Endothelial cell of umbilical vein (primary cell): ENCODE measurements at regions not wholly inside any gene's neighbourhood (a gene's known extent, or its start where the extent isn't known, plus 50 kb on each side); places are given as distances from the start of the nearest gene placed in this dataset.

Experiments
- BruUV-seq: library from RNA; stranded (reverse); fragments of 400-500 nt; replicated peaks from 2 replicates; lab custom pipeline; 2021; lab: Mats Ljungman, UMichigan
- CTCF ChIA-PET: fragments of 300-600, 350-600 bp; sonication (Branson Sonifier 250); formaldehyde crosslinking; loops from one replicate; lab custom pipeline; 2021; ENCODE audit warnings: antibody characterized with exemption, inconsistent platforms; lab: Charles Lee
- POLR2A ChIA-PET: fragments of 300-600, 350-600 bp; sonication (Branson Sonifier 250); formaldehyde crosslinking; loops from one replicate; lab custom pipeline; 2021; ENCODE audit warnings: antibody characterized with exemption, inconsistent platforms; lab: Charles Lee
- DNase-seq: peaks from one replicate; pipeline ENCODE4 v3.0.0-alpha.2; 2011; ENCODE audit warnings: low read depth, low spot score
- FAIRE-seq: peaks from 2 replicates; lab custom pipeline; 2011; peaks lifted over from hg19 to GRCh38; lab: Jason Lieb, UNC
- H2AFZ ChIP-seq: 2 replicates; pipeline ENCODE4 v1.6.0; 2012; ENCODE audit warnings: low read depth, low read length, control low read depth, inconsistent platforms
- H3K27ac ChIP-seq: 2 replicates; pipeline ENCODE4 v1.5.1; 2011; ENCODE audit warnings: low read depth, mild to moderate bottlenecking, control low read depth, low read length, moderate library complexity; ENCODE audit not compliant: insufficient read depth
- H3K27me3 ChIP-seq, 2 experiments: 2 replicates each; pipeline versions ENCODE4 v1.6.0 to v1.6.1; 2011; ENCODE audit warnings: low read length in 2 of 2, mixed read lengths in 1 of 2; ENCODE audit not compliant: control insufficient read depth in 2 of 2, insufficient read depth in 2 of 2
- H3K36me3 ChIP-seq, 2 experiments: 2 replicates in 1 of 2; 3 replicates in 1 of 2; pipeline ENCODE4 v1.5.1; 2011; ENCODE audit warnings: low read length in 2 of 2, mild to moderate bottlenecking in 1 of 2, moderate library complexity in 1 of 2; ENCODE audit not compliant: control insufficient read depth in 2 of 2, insufficient read depth in 2 of 2; ENCODE audit errors: extremely low read depth in 1 of 2
- H3K4me1 ChIP-seq: 3 replicates; pipeline ENCODE4 v1.5.1; 2011; ENCODE audit warnings: mild to moderate bottlenecking, low read length; ENCODE audit not compliant: control insufficient read depth, insufficient read depth; ENCODE audit errors: extremely low read depth
- H3K4me2 ChIP-seq: 2 replicates; pipeline ENCODE4 v1.6.1; 2011; ENCODE audit warnings: low read length, control low read depth, mixed read lengths; ENCODE audit not compliant: insufficient read depth
- H3K4me3 ChIP-seq, 3 experiments: fragments of 200-600 bp in 1 of 3; sonication (generic), shearing (Covaris generic) in 1 of 3; replicated peaks in 1 of 3; 2 replicates each; pipeline ENCODE4 v1.5.1; 2011 to 2016; ENCODE audit warnings: control low read depth in 3 of 3, low read length in 3 of 3, mild to moderate bottlenecking in 2 of 3, inconsistent platforms in 1 of 3, low read depth in 1 of 3, moderate library complexity in 1 of 3; ENCODE audit not compliant: insufficient read depth in 1 of 3
- H3K79me2 ChIP-seq: 2 replicates; pipeline ENCODE4 v1.6.0; 2012; ENCODE audit warnings: low read length, inconsistent platforms; ENCODE audit not compliant: control insufficient read depth, insufficient read depth
- H3K9ac ChIP-seq: replicated peaks from 2 replicates; pipeline ENCODE3; 2011; ENCODE audit warnings: low read length, control low read depth; ENCODE audit not compliant: insufficient read depth; ENCODE audit errors: extremely low read depth
- H3K9me1 ChIP-seq: replicated peaks from 3 replicates; pipeline ENCODE4 v1.6.0; 2011; ENCODE audit warnings: mild to moderate bottlenecking, low read length; ENCODE audit not compliant: control insufficient read depth, insufficient read depth; ENCODE audit errors: extremely low read depth
- H3K9me3 ChIP-seq: replicated peaks from 2 replicates; pipeline ENCODE4 v1.5.1; 2012; ENCODE audit warnings: low read length, inconsistent platforms; ENCODE audit not compliant: control insufficient read depth, insufficient read depth
- H4K20me1 ChIP-seq: replicated peaks from 2 replicates; pipeline ENCODE3; 2011; ENCODE audit warnings: mild to moderate bottlenecking, low read length; ENCODE audit not compliant: control insufficient read depth, insufficient read depth; ENCODE audit errors: extremely low read depth
- GATA2 ChIP-seq: IDR thresholded peaks from 2 replicates; pipeline ENCODE4 v1.7.0; 2011; ENCODE audit warnings: low read depth, mild to moderate bottlenecking, moderate library complexity, mixed read lengths, low read length; ENCODE audit not compliant: insufficient read length, insufficient read depth
- JUN ChIP-seq: IDR thresholded peaks from 2 replicates; pipeline ENCODE4 v1.6.1; 2011; ENCODE audit warnings: borderline replicate concordance, low read depth; ENCODE audit not compliant: insufficient read length, insufficient read depth
- POLR2AphosphoS5 ChIP-seq: IDR thresholded peaks from 2 replicates; pipeline ENCODE4 v1.6.1; 2012; ENCODE audit warnings: low read depth, mild to moderate bottlenecking, control low read depth, low read length, moderate library complexity; ENCODE audit not compliant: insufficient read depth
- dilution Hi-C: fragments of 300-500 bp; cut with MboI; formaldehyde crosslinking; loops from one replicate; pipeline ENCODE4 v1.15.0; 2019; ENCODE audit warnings: low sequenced_read_pairs; ENCODE audit not compliant: extremely low pct_ligation_motif_present
- intact Hi-C: fragments of 100-400 bp; cut with micrococcal nuclease; formaldehyde crosslinking; loops from one replicate; pipeline ENCODE4 v1.10.0; 2022
- TF ChIP-seq, protein P1 (sequence below), 2 donors: IDR thresholded peaks; 1 replicate in 1 of 2; 2 replicates in 1 of 2; pipeline ENCODE4 v1.5.1; 2011; ENCODE audit warnings: low read length in 2 of 2, mild to moderate bottlenecking in 2 of 2, moderate library complexity in 2 of 2, control low read depth in 1 of 2, inconsistent platforms in 1 of 2, low read depth in 1 of 2; ENCODE audit not compliant: insufficient read depth in 1 of 2; ENCODE audit errors: extremely low read depth in 1 of 2
- TF ChIP-seq, protein P2 (sequence below): IDR thresholded peaks from 2 replicates; pipeline ENCODE4 v1.6.1; 2011; ENCODE audit not compliant: insufficient read depth, insufficient read length

DNA sequence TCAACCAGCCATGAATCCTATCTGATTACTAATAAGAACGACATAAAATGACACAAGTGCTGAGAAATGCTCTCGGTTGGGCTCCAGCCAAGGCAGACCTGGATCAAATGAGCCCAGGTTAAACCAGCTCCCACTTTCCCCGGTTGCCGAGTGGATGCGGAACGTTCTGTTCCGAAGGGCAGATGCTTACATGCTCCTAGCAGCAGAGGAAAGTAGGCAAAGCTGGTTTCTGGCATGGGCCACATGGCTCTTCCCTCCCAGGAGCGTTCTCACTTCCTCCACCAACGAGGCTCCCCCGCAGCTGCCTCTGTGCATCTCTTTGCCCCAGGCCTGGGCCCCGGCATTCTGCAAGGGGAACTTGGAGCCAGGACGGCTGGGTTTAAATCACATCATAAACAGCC, 61.8 kb upstream of the SDK1 start:
- no peaks in the 10 kb centered on the region for H3K9me1 ChIP-seq
- no peak for FAIRE-seq
- H3K36me3 ChIP-seq = no peaks in the 10 kb centered on the region
- no peak overlapping the region for H3K27ac ChIP-seq
- no peaks in the 10 kb centered on the region for H3K79me2 ChIP-seq
- H3K9ac ChIP-seq = no peak overlapping the region
- H3K27me3 ChIP-seq = no peaks in the 10 kb centered on the region
- no peak overlapping the region for H3K4me3 ChIP-seq
- dilution Hi-C loops = no loop called here
- no peak for DNase-seq
- H2AFZ ChIP-seq = no peak overlapping the region
- no peaks in the 10 kb centered on the region for H3K9me3 ChIP-seq
- ChIA-PET POLR2A (no interaction called here), CTCF (no interaction called here)
- no peaks in the 10 kb centered on the region for H4K20me1 ChIP-seq
- H3K4me1 ChIP-seq = peaks cover 4% of the 10 kb centered on the region
- no peak overlapping the region for H3K4me2 ChIP-seq
- intact Hi-C loops = no loop called here
- no TSS peak for BruUV-seq
- no peak for TF ChIP-seq POLR2AphosphoS5
- no peak for TF ChIP-seq JUN
- TF ChIP-seq, protein P1, sequence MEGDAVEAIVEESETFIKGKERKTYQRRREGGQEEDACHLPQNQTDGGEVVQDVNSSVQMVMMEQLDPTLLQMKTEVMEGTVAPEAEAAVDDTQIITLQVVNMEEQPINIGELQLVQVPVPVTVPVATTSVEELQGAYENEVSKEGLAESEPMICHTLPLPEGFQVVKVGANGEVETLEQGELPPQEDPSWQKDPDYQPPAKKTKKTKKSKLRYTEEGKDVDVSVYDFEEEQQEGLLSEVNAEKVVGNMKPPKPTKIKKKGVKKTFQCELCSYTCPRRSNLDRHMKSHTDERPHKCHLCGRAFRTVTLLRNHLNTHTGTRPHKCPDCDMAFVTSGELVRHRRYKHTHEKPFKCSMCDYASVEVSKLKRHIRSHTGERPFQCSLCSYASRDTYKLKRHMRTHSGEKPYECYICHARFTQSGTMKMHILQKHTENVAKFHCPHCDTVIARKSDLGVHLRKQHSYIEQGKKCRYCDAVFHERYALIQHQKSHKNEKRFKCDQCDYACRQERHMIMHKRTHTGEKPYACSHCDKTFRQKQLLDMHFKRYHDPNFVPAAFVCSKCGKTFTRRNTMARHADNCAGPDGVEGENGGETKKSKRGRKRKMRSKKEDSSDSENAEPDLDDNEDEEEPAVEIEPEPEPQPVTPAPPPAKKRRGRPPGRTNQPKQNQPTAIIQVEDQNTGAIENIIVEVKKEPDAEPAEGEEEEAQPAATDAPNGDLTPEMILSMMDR (IDR thresholded peaks at IDR 0.05; ENCODE audit: extremely low read depth in 1 of 2, insufficient read depth in 1 of 2, low read depth in 1 of 2, low read length in 2 of 2) = no peak
- no peak for TF ChIP-seq GATA2
- TF ChIP-seq, protein P2, sequence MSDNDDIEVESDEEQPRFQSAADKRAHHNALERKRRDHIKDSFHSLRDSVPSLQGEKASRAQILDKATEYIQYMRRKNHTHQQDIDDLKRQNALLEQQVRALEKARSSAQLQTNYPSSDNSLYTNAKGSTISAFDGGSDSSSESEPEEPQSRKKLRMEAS = no peak
